ENCODE measurements at regions not wholly inside any gene's neighbourhood (a gene's known extent, or its start where the extent isn't known, plus 50 kb on each side); places are given as distances from the start of the nearest gene placed in this dataset.

DNA sequence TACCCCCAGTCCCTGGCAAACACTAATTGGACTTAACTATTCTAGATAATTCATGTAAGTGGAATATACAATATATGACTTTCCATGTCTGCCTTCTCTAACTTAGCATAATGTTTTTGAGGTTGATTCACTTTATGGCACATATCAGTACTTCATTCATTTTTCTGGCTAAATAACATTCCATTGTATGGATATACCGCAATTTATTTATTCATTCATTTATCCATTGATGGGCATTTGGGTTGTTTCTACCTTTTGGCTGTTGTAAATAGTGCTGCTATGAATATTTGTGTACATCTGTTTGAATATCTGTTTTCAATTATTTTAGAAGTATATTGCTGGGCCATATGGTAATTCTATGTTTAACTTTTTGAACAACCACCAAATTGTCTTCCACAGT is 616.3 kb downstream of the UTRN start:
- TF ChIP-seq, protein P1, sequence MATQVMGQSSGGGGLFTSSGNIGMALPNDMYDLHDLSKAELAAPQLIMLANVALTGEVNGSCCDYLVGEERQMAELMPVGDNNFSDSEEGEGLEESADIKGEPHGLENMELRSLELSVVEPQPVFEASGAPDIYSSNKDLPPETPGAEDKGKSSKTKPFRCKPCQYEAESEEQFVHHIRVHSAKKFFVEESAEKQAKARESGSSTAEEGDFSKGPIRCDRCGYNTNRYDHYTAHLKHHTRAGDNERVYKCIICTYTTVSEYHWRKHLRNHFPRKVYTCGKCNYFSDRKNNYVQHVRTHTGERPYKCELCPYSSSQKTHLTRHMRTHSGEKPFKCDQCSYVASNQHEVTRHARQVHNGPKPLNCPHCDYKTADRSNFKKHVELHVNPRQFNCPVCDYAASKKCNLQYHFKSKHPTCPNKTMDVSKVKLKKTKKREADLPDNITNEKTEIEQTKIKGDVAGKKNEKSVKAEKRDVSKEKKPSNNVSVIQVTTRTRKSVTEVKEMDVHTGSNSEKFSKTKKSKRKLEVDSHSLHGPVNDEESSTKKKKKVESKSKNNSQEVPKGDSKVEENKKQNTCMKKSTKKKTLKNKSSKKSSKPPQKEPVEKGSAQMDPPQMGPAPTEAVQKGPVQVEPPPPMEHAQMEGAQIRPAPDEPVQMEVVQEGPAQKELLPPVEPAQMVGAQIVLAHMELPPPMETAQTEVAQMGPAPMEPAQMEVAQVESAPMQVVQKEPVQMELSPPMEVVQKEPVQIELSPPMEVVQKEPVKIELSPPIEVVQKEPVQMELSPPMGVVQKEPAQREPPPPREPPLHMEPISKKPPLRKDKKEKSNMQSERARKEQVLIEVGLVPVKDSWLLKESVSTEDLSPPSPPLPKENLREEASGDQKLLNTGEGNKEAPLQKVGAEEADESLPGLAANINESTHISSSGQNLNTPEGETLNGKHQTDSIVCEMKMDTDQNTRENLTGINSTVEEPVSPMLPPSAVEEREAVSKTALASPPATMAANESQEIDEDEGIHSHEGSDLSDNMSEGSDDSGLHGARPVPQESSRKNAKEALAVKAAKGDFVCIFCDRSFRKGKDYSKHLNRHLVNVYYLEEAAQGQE (IDR thresholded peaks at IDR 0.05; ENCODE audit: insufficient read depth in 1 of 2, low read depth in 2 of 2, low read length in 1 of 2) = no peak
- TF ChIP-seq TCF7L2 (IDR thresholded peaks at IDR 0.05; ENCODE audit: low read depth, low read length) = no peak
- TF ChIP-seq, protein P2, sequence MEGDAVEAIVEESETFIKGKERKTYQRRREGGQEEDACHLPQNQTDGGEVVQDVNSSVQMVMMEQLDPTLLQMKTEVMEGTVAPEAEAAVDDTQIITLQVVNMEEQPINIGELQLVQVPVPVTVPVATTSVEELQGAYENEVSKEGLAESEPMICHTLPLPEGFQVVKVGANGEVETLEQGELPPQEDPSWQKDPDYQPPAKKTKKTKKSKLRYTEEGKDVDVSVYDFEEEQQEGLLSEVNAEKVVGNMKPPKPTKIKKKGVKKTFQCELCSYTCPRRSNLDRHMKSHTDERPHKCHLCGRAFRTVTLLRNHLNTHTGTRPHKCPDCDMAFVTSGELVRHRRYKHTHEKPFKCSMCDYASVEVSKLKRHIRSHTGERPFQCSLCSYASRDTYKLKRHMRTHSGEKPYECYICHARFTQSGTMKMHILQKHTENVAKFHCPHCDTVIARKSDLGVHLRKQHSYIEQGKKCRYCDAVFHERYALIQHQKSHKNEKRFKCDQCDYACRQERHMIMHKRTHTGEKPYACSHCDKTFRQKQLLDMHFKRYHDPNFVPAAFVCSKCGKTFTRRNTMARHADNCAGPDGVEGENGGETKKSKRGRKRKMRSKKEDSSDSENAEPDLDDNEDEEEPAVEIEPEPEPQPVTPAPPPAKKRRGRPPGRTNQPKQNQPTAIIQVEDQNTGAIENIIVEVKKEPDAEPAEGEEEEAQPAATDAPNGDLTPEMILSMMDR (IDR thresholded peaks at IDR 0.05) = no peak
- TF ChIP-seq POLR2AphosphoS5 (IDR thresholded peaks at IDR 0.05; ENCODE audit: low read depth, low read length) = no peak
